Umbilical cord (tissue), 1 donor: ENCODE measurements at regions not wholly inside any gene's neighbourhood (a gene's known extent, or its start where the extent isn't known, plus 50 kb on each side); places are given as distances from the start of the nearest gene placed in this dataset.

ENCODE experiments used
- DNase-seq: peaks from one replicate; pipeline ENCODE4 v3.0.0-alpha.2; 2015; ENCODE audit warnings: low spot score

- DNase-seq: no peak
Measured at GRCh38 chr14:99322731-99323599, 51.0 kb upstream of the BCL11B start.

DNA sequence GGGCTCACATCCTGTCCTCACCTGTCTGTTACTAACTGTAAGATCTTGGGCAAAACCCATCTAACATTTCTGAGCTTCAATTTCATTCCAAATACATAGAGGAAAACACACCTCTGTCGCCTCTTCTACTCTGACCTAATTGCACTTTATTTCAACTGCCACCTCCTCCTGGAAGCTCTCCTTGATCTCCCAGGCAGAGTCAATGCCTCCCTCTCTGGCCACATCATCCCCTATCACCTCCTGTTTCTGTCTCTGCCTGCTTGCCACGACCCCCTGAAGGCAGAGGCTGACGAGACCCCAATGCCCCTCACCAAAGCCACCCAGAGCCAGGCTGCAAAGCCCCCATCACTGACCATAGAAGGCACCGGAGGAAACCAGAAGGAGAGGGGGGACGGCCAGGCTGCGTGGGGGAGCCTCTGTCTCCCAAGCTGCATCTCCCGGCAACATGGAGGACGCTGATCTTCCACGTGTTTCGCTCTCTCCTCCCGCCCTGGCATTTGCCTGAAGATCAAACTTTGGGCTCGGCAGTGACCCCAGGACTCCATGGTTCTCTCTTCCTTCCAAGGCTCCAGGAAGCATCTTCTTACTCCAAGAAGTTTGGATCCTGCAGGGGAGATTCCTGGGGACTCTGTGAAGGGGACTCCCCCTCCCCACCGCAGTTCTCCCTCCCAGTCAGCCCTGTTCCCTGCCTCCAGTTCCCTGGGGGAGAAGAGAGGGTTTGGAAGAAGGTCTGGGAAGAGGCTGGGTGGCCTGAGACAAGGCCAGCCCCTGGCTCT is 50.1 kb upstream of the BCL11B start:
- no peak for DNase-seq
